Mesenchymal stem cell (in vitro differentiated cells and primary cell): ENCODE measurements at regions not wholly inside any gene's neighbourhood (a gene's known extent, or its start where the extent isn't known, plus 50 kb on each side); places are given as distances from the start of the nearest gene placed in this dataset.

Source experiments
- DNase-seq: peaks from one replicate; pipeline ENCODE4 v3.0.0-alpha.2; 2013
- H2AFZ ChIP-seq: one replicate; pipeline ENCODE4 v1.6.1; 2013; ENCODE audit warnings: low read depth, mild to moderate bottlenecking, control low read depth, inconsistent platforms, low read length, moderate library complexity
- H2AK5ac ChIP-seq: 2 replicates; pipeline ENCODE4 v1.6.1; 2013; ENCODE audit warnings: low read length, moderate library complexity, mild to moderate bottlenecking, inconsistent platforms; ENCODE audit not compliant: severe bottlenecking
- H2BK120ac ChIP-seq: one replicate; pipeline ENCODE4 v1.6.1; 2013; ENCODE audit warnings: low read depth, mild to moderate bottlenecking, inconsistent platforms, low read length, moderate library complexity
- H2BK12ac ChIP-seq, 2 experiments: one replicate each; pipeline ENCODE4 v1.6.1; 2013; ENCODE audit warnings: inconsistent platforms in 2 of 2, low read length in 2 of 2, mild to moderate bottlenecking in 2 of 2, moderate library complexity in 2 of 2, control low read depth in 1 of 2
- H2BK15ac ChIP-seq: one replicate; pipeline ENCODE4 v1.6.1; 2013; ENCODE audit warnings: mild to moderate bottlenecking, low read depth, inconsistent platforms; ENCODE audit not compliant: poor library complexity, severe bottlenecking
- H2BK5ac ChIP-seq: 2 replicates; pipeline ENCODE4 v1.6.1; 2013; ENCODE audit warnings: low read depth, mild to moderate bottlenecking, low read length, control low read depth, inconsistent platforms; ENCODE audit not compliant: poor library complexity, severe bottlenecking
- H3K14ac ChIP-seq, 2 experiments: one replicate each; pipeline ENCODE4 v1.6.1; 2013; ENCODE audit warnings: inconsistent platforms in 2 of 2, low read length in 2 of 2, control low read depth in 1 of 2, mild to moderate bottlenecking in 1 of 2, moderate library complexity in 1 of 2
- H3K18ac ChIP-seq, 2 experiments: one replicate each; pipeline ENCODE4 v1.6.1; 2013; ENCODE audit warnings: inconsistent platforms in 2 of 2, low read length in 2 of 2, control low read depth in 1 of 2, low read depth in 1 of 2, mild to moderate bottlenecking in 1 of 2
- H3K23ac ChIP-seq, 2 experiments: one replicate each; pipeline ENCODE4 v1.6.1; 2013; ENCODE audit warnings: inconsistent platforms in 2 of 2, low read length in 2 of 2, mild to moderate bottlenecking in 2 of 2, moderate library complexity in 2 of 2, control low read depth in 1 of 2
- H3K27ac ChIP-seq: 2 replicates; pipeline ENCODE4 v1.5.1; 2013; ENCODE audit warnings: mild to moderate bottlenecking, moderate library complexity, low read length, control low read depth, inconsistent platforms; ENCODE audit not compliant: poor library complexity, severe bottlenecking
- H3K27me3 ChIP-seq, 2 experiments: 2 replicates each; pipeline versions ENCODE4 v1.6.1 to v1.7.0; 2013; ENCODE audit warnings: low read length in 2 of 2, mild to moderate bottlenecking in 2 of 2, moderate library complexity in 2 of 2, control low read depth in 1 of 2, inconsistent platforms in 1 of 2; ENCODE audit not compliant: control insufficient read depth in 1 of 2, insufficient read depth in 1 of 2
- H3K36me3 ChIP-seq, 2 experiments: 2 replicates each; pipeline versions ENCODE4 v1.6.1 to v1.7.0; 2013; ENCODE audit warnings: low read length in 2 of 2, control low read depth in 1 of 2, inconsistent platforms in 1 of 2, low read depth in 1 of 2, mild to moderate bottlenecking in 1 of 2; ENCODE audit not compliant: insufficient read depth in 2 of 2, control insufficient read depth in 1 of 2
- H3K4ac ChIP-seq, 2 experiments: one replicate each; pipeline ENCODE4 v1.6.1; 2013; ENCODE audit warnings: inconsistent platforms in 2 of 2, low read length in 2 of 2, mild to moderate bottlenecking in 2 of 2, moderate library complexity in 2 of 2, control low read depth in 1 of 2, low read depth in 1 of 2
- H3K4me1 ChIP-seq: 2 replicates; pipeline ENCODE4 v1.6.1; 2013; ENCODE audit warnings: low read depth, low read length, control low read depth; ENCODE audit not compliant: control insufficient read depth, insufficient read depth
- H3K4me2 ChIP-seq: 2 replicates; pipeline ENCODE4 v1.6.1; 2013; ENCODE audit warnings: low read length, mild to moderate bottlenecking, inconsistent platforms; ENCODE audit not compliant: poor library complexity, severe bottlenecking
- H3K4me3 ChIP-seq, 2 experiments: 2 replicates each; pipeline versions ENCODE4 v1.5.1 to v1.7.0; 2013; ENCODE audit warnings: low read length in 2 of 2, mild to moderate bottlenecking in 2 of 2, control low read depth in 1 of 2, low read depth in 1 of 2; ENCODE audit not compliant: insufficient read depth in 1 of 2
- H3K79me1 ChIP-seq: replicated peaks from 2 replicates; pipeline ENCODE4 v1.6.1; 2013; ENCODE audit warnings: mild to moderate bottlenecking, control low read depth, low read length, inconsistent platforms; ENCODE audit not compliant: poor library complexity, severe bottlenecking
- H3K9ac ChIP-seq: 2 replicates; pipeline ENCODE4 v1.7.0; 2013; ENCODE audit warnings: mild to moderate bottlenecking, low read length, moderate library complexity
- H3K9me3 ChIP-seq: 2 replicates; pipeline ENCODE4 v1.7.0; 2013; ENCODE audit warnings: mild to moderate bottlenecking, low read length; ENCODE audit not compliant: control insufficient read depth
- H4K8ac ChIP-seq: one replicate; pipeline ENCODE4 v1.6.1; 2013; ENCODE audit warnings: inconsistent platforms, mild to moderate bottlenecking, low read length, moderate library complexity
- H4K91ac ChIP-seq: one replicate; pipeline ENCODE4 v1.6.1; 2013; ENCODE audit warnings: mild to moderate bottlenecking, low read length, inconsistent platforms
- WGBS: methylation state at CpG from one replicate; pipeline ENCODE4 v1.1.7; 2013; ENCODE audit warnings: mixed read lengths; 5-methylcytosine and 5-hydroxymethylcytosine counted together

DNA sequence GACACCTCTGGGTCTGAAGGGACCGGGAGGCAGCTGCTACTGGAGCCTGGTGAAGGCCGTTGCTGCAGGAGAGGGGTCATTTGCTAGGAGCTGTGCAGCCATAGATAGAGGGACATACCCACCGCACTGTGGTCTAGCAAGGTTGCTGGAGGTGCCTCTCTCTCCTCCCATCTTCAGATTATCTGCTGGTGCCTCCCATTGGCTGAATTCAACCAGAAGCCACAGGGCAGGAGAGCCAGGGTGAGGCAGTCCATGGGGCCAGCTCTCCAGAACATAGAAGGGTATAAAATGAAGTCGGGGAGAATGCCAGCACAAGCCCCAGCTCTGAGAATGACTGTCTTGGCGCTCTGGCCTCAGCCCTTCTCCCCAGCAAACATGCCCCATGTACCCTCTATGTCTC lies 98.0 kb downstream of the VEGFA start:
- H3K4me3 ChIP-seq, result no peak overlapping the region

DNA sequence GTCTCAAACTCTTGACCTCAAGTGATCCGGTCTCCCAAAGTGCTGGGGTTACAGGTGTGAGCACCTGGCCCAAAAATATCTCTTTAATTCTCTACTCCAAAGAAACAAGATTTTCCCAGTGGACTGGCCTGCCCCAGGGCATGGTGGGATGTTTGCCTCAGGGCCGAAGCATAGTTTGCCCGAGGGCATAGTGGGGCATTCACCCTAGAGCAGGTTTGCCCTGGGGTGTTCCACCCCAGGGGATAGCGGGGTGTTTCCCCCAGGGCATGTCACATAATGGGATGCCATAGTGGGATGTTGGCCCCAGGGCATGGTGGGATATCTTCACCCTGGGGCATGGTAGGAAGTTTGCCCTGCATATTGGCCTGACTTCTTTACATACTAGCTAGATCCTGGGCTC lies 97.2 kb downstream of the VEGFA start:
- Histone ChIP-seq H3K27ac (no peak overlapping the region), H4K91ac (no peak overlapping the region), H3K4me3 (no peak overlapping the region), H2BK5ac (no peak overlapping the region), H2AFZ (no peak overlapping the region), H4K8ac (no peak overlapping the region), H2BK12ac (no peak overlapping the region), H3K9me3 (no peaks in the 10 kb centered on the region), H3K18ac (no peak overlapping the region), H3K14ac (no peak overlapping the region), H3K9ac (no peak overlapping the region), H2BK120ac (no peak overlapping the region), H3K23ac (no peak overlapping the region), H3K4me2 (no peak overlapping the region), H3K4ac (no peak overlapping the region), H3K36me3 (no peaks in the 10 kb centered on the region), H3K79me1 (no peaks in the 10 kb centered on the region), H2AK5ac (no peak overlapping the region), H3K27me3 (peaks cover 38 to 57% of the 10 kb centered on the region in 2 experiments), H3K4me1 (peaks cover 13% of the 10 kb centered on the region), H2BK15ac (no peak overlapping the region)
- DNase-seq, result no peak
- 93% methylated on average over 4 of the region's 4 CpGs for WGBS

More for the DNA sequence above, 98.0 kb downstream of the VEGFA start:
- no peak overlapping the region for H2BK120ac ChIP-seq
- H2AK5ac ChIP-seq, result peak overlapping the region; percentile 19
- no peak overlapping the region for H3K14ac ChIP-seq
- no peak overlapping the region for H3K9ac ChIP-seq
- H4K8ac ChIP-seq, result no peak overlapping the region
- no peak overlapping the region for H4K91ac ChIP-seq
- 90% methylated on average over 5 of the region's 5 CpGs for WGBS
- no peak overlapping the region for H3K4ac ChIP-seq
- H3K23ac ChIP-seq, result no peak overlapping the region
- no peak overlapping the region for H3K4me2 ChIP-seq
- H2BK12ac ChIP-seq, result peak overlapping the region in 1 of 2 experiments; percentile 26
- H3K27me3 ChIP-seq, result peaks cover 40 to 60% of the 10 kb centered on the region in 2 experiments
- no peak overlapping the region for H3K18ac ChIP-seq
- H3K79me1 ChIP-seq, result no peaks in the 10 kb centered on the region
- H3K36me3 ChIP-seq, result no peaks in the 10 kb centered on the region
- no peak overlapping the region for H2BK15ac ChIP-seq
- H2BK5ac ChIP-seq, result no peak overlapping the region
- H3K9me3 ChIP-seq, result no peaks in the 10 kb centered on the region
- H3K27ac ChIP-seq, result no peak overlapping the region
- H3K4me1 ChIP-seq, result peaks cover 13% of the 10 kb centered on the region
- no peak for DNase-seq
- no peak overlapping the region for H2AFZ ChIP-seq

DNA sequence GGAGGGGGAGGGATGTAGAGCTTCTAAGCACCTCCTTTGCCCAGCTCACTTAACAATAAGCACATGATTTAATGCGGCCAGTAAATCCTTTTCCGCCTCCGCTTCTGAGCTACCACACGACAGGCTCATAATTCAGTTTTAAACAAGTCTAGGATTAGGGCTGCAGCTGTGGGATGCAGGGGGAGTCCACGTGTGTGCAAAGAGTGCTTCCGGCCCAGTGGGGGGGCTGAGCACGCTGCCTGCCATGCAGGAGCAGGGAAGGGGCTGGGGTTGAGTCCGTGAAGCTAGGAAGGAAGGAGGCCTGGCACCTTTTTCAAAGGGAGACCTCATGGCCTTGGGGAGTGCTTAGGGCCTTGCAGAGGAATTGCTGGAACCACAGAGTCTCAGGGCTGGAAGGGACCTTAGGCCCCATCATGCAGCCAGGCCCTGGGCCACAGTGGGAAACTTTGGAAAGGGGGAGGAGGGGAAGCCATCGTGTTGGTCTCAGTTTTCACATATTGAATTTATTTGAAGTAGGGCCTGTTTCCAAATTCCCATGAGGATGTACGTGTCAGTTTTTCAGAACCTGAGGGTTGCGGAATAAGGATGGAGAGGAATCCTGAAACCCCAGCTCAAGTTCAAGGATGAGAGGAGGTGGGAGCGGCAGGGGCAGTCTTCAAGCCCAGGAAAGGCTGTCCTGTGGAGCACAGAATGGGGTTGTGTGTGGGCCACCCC lies 96.1 kb downstream of the VEGFA start:
- Histone ChIP-seq H3K9me3 (no peaks in the 10 kb centered on the region), H2BK120ac (no peak overlapping the region), H3K4me1 (peaks cover 13% of the 10 kb centered on the region), H3K4me3 (no peak overlapping the region), H3K79me1 (no peaks in the 10 kb centered on the region), H3K36me3 (no peaks in the 10 kb centered on the region), H3K14ac (no peak overlapping the region), H2BK5ac (no peak overlapping the region), H3K23ac (no peak overlapping the region), H4K8ac (no peak overlapping the region), H3K18ac (peak overlapping the region in 1 of 2 experiments; percentile 3), H3K9ac (no peak overlapping the region), H3K4ac (no peak overlapping the region), H2BK12ac (peak overlapping the region in 1 of 2 experiments; percentile 80), H2AK5ac (no peak overlapping the region), H3K27ac (no peak overlapping the region), H2BK15ac (no peak overlapping the region), H4K91ac (no peak overlapping the region), H3K4me2 (no peak overlapping the region), H3K27me3 (peaks cover 31 to 53% of the 10 kb centered on the region in 2 experiments), H2AFZ (no peak overlapping the region)
- WGBS, result 76% methylated on average over 12 of the region's 12 CpGs
- DNase-seq, result peak; percentile 11

DNA sequence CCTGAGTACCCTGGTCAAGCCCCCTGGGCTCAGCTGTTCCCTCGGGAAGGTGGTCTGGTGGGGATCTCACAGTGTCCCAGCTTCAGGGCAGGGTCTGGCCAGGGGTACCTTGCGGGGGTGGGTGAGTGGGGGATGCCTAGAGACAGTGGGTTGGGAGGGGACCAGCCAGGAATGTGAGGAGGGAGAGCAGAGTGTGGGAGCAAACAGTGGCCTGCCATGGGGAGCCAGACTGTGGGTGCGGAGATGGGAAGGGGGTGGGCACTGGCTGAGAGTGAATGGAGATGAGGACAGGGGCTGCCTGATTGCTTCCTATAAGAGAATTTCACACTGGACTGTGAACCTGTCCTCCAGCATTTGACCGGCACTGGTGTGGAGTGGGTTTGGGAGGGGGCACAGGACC lies 95.1 kb downstream of the VEGFA start:
- H3K4me2 ChIP-seq, result no peak overlapping the region
- peak overlapping the region in 1 of 2 experiments; percentile 87 for H3K23ac ChIP-seq
- WGBS, result 70% methylated on average over 4 of the region's 4 CpGs
- no peak overlapping the region for H2AK5ac ChIP-seq
- no peak overlapping the region for H4K8ac ChIP-seq
- DNase-seq, result no peak
- H2BK15ac ChIP-seq, result no peak overlapping the region
- H3K4ac ChIP-seq, result no peak overlapping the region
- H2BK12ac ChIP-seq, result no peak overlapping the region
- H2BK120ac ChIP-seq, result no peak overlapping the region
- H2BK5ac ChIP-seq, result no peak overlapping the region
- H3K4me3 ChIP-seq, result no peak overlapping the region
- no peak overlapping the region for H3K14ac ChIP-seq
- peak overlapping the region in 1 of 2 experiments; percentile 1 for H3K18ac ChIP-seq
- peaks cover 15% of the 10 kb centered on the region for H3K4me1 ChIP-seq
- H3K9ac ChIP-seq, result no peak overlapping the region
- no peaks in the 10 kb centered on the region for H3K36me3 ChIP-seq
- H3K27me3 ChIP-seq, result peaks cover 31 to 57% of the 10 kb centered on the region in 2 experiments
- no peaks in the 10 kb centered on the region for H3K79me1 ChIP-seq
- H4K91ac ChIP-seq, result no peak overlapping the region
- no peaks in the 10 kb centered on the region for H3K9me3 ChIP-seq
- no peak overlapping the region for H2AFZ ChIP-seq
- H3K27ac ChIP-seq, result no peak overlapping the region
